GM21529 (cell line): ENCODE measurements at regions not wholly inside any gene's neighbourhood (a gene's known extent, or its start where the extent isn't known, plus 50 kb on each side); places are given as distances from the start of the nearest gene placed in this dataset.
"Not testable (repeated sequence)": the region's sequence is repeated elsewhere in the genome, so short reads cannot be mapped to it uniquely, and the experiment has no call there.

Experiments used
- ATAC-seq: cut with Tn5 transposase; IDR thresholded peaks from one replicate; pipeline ENCODE4 v1.9.1; 2021; ENCODE audit not compliant: unreplicated experiment

- ATAC-seq, result no peak
These were observed 116.3 kb downstream of the ACAA2 start for GRCh38 chr18:49697049-49697448.

- no peak for ATAC-seq
These were observed 118.9 kb downstream of the ACAA2 start for GRCh38 chr18:49694402-49694801.

GRCh38 chr18:49693717-49694005, 119.7 kb downstream of the ACAA2 start:
- no peak for ATAC-seq

- ATAC-seq, result no peak
These were observed 120.2 kb downstream of the ACAA2 start for GRCh38 chr18:49692906-49693716.

- ATAC-seq, result no peak
These were observed 122.1 kb downstream of the ACAA2 start for GRCh38 chr18:49691177-49691608.

- ATAC-seq, result no peak
These were observed 123.0 kb downstream of the ACAA2 start for GRCh38 chr18:49690312-49690711.

GRCh38 chr18:49685231-49685942, 123.5 kb downstream of the LIPG start:
- no peak for ATAC-seq

GRCh38 chr18:49682803-49683190, 120.9 kb downstream of the LIPG start:
- ATAC-seq, result not testable (repeated sequence)

- no peak for ATAC-seq
These were observed 120.4 kb downstream of the LIPG start for GRCh38 chr18:49682173-49682802.

GRCh38 chr18:49681387-49681786, 119.5 kb downstream of the LIPG start:
- no peak for ATAC-seq

- ATAC-seq, result no peak
These were observed 116.6 kb downstream of the LIPG start for GRCh38 chr18:49678440-49678839.

- no peak for ATAC-seq
These were observed 116.0 kb downstream of the LIPG start for GRCh38 chr18:49677762-49678413.

- ATAC-seq, result no peak
These were observed 115.2 kb downstream of the LIPG start for GRCh38 chr18:49677081-49677480.

GRCh38 chr18:49673281-49673680, 111.4 kb downstream of the LIPG start:
- ATAC-seq, result no peak

- no peak for ATAC-seq
These were observed 111.0 kb downstream of the LIPG start for GRCh38 chr18:49672853-49673252.

GRCh38 chr18:49669403-49669802, 107.5 kb downstream of the LIPG start:
- no peak for ATAC-seq

- ATAC-seq, result no peak
These were observed 106.9 kb downstream of the LIPG start for GRCh38 chr18:49668574-49669275.

GRCh38 chr18:49667462-49667861, 105.6 kb downstream of the LIPG start:
- no peak for ATAC-seq

GRCh38 chr18:49666045-49666775, 104.4 kb downstream of the LIPG start:
- no peak for ATAC-seq
